ENCODE measurements at regions not wholly inside any gene's neighbourhood (a gene's known extent, or its start where the extent isn't known, plus 50 kb on each side); places are given as distances from the start of the nearest gene placed in this dataset.

GRCh38 chr3:72149645-72150300 lies 364.8 kb upstream of the PROK2 start (continued):
- TF ChIP-seq ZNF462 (CRISPR knock-in tag; IDR thresholded peaks at IDR 0.05) (no peak), EZH2phosphoT487 (IDR thresholded peaks at IDR 0.05; ENCODE audit: unreplicated experiment) (no peak), ZNF331 (CRISPR knock-in tag; IDR thresholded peaks at IDR 0.05; ENCODE audit: low read depth) (no peak), NANOG (IDR thresholded peaks at IDR 0.05; ENCODE audit: borderline replicate concordance) (no peak)

GRCh38 chr3:72147600-72147999 lies 362.7 kb upstream of the PROK2 start:
- H3K4me3 ChIP-seq: no peak overlapping the region
- Mint-ChIP-seq H3K36me3 (ENCODE audit: low read depth) (no peaks in the 10 kb centered on the region; the same call in 2 of the 3 replicates), H3K9me3 (peaks cover 4% of the 10 kb centered on the region; the same call in 1 of the 3 replicates), H3K4me3 (no peak overlapping the region), H3K4me1 (no peaks in the 10 kb centered on the region; the same call in 2 of the 3 replicates), H3K27ac (no peak overlapping the region), H3K27me3 (ENCODE audit: insufficient read depth, low read depth, poor library complexity) (peaks cover 1% of the 10 kb centered on the region)
- no peaks in the 10 kb centered on the region for H3K36me3 ChIP-seq (ENCODE audit: insufficient read depth)
- no peak overlapping the region for H3K27ac ChIP-seq (ENCODE audit: low read depth)
- H3K27me3 ChIP-seq (ENCODE audit: insufficient read depth): no peaks in the 10 kb centered on the region
- H3F3A ChIP-seq (replicated peaks; ENCODE audit: low read depth): no peaks in the 10 kb centered on the region
- no peaks in the 10 kb centered on the region for H4K20me1 ChIP-seq (replicated peaks; ENCODE audit: insufficient read depth)
- H3K4me2 ChIP-seq: no peak overlapping the region
- no peaks in the 10 kb centered on the region for H3K79me2 ChIP-seq (replicated peaks; ENCODE audit: insufficient read depth)
- no peak for DNase-seq (ENCODE audit: low spot score)
- H3K9me2 ChIP-seq (ENCODE audit: insufficient read depth): no peaks in the 10 kb centered on the region
- no peak overlapping the region for H2AFZ ChIP-seq
- ATAC-seq: no peak
- H3K4me1 ChIP-seq (ENCODE audit: insufficient read depth): no peaks in the 10 kb centered on the region
- TF ChIP-seq REST (IDR thresholded peaks at IDR 0.05; ENCODE audit: unreplicated experiment): no peak
- no peak for TF ChIP-seq STAT1 (IDR thresholded peaks at IDR 0.05; ENCODE audit: unreplicated experiment)
- no peak for TF ChIP-seq ETS1 (IDR thresholded peaks at IDR 0.05)
- TF ChIP-seq EZH2phosphoT487 (IDR thresholded peaks at IDR 0.05; ENCODE audit: unreplicated experiment): no peak
- TF ChIP-seq EZH2 (IDR thresholded peaks at IDR 0.05; ENCODE audit: low read depth, unreplicated experiment): no peak
- TF ChIP-seq CREB1 (CRISPR knock-in tag; IDR thresholded peaks at IDR 0.05; ENCODE audit: low read depth): no peak
- TF ChIP-seq ZNF114 (CRISPR knock-in tag; IDR thresholded peaks at IDR 0.05): no peak
- TF ChIP-seq NANOG (IDR thresholded peaks at IDR 0.05; ENCODE audit: borderline replicate concordance): no peak
